ENCODE measurements at regions not wholly inside any gene's neighbourhood (a gene's known extent, or its start where the extent isn't known, plus 50 kb on each side); places are given as distances from the start of the nearest gene placed in this dataset.

DNA sequence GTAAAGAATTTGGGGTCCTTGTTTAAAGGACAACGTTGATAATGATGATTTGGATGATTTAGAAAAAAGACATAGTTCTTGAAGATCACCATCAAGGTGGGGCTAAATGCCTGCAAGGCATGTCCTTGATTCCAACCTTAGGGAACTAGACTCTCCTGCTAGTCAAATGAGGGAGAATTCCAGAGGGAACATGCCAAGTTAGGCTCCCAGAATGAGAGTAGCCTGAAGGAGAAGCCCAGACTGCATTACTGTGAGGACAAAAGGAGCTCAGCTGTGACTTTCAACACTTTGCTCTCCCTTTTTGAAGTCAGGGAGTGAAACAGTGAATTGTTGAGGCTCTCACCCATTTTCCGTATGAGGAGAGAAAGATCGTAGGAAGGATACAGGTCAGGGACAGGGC is 95.2 kb upstream of the TBX3 start:
- TF ChIP-seq YY1 (IDR thresholded peaks at IDR 0.05; ENCODE audit: insufficient read depth, insufficient read length) (no peak), ZNF274 (IDR thresholded peaks at IDR 0.05; ENCODE audit: low read depth, low read length) (no peak), SUZ12 (IDR thresholded peaks at IDR 0.05; ENCODE audit: extremely low read depth, insufficient read depth, insufficient read length) (no peak)

Data from NT2/D1 (cell line).